GM23338 (cell line): ENCODE measurements at regions not wholly inside any gene's neighbourhood (a gene's known extent, or its start where the extent isn't known, plus 50 kb on each side); places are given as distances from the start of the nearest gene placed in this dataset.

ENCODE experiments used
- ATAC-seq: fragments of 200-7000 bp; cut with Tn5 transposase; 3 replicates; pipeline ENCODE4 v1.9.1; 2020
- DNase-seq: peaks from one replicate; pipeline ENCODE4 v3.0.0-alpha.2; 2015; ENCODE audit warnings: low spot score
- H2AFZ ChIP-seq: fragments of 200-600 bp; sonication (generic); 2 replicates; pipeline ENCODE4 v1.8.0; 2016; ENCODE audit warnings: antibody characterized with exemption, mild to moderate bottlenecking, moderate library complexity
- H3F3A ChIP-seq: fragments of 200-600 bp; sonication (generic); replicated peaks from 2 replicates; pipeline ENCODE4 v1.8.0; 2017; ENCODE audit warnings: antibody characterized with exemption, mixed run types, low read depth
- H3K27ac ChIP-seq: fragments of 200-600 bp; sonication (generic); 2 replicates; pipeline ENCODE4 v1.6.1; 2016; ENCODE audit warnings: low read depth
- H3K27me3 ChIP-seq: fragments of 200-600 bp; sonication (generic); 2 replicates; pipeline ENCODE4 v1.8.0; 2016; ENCODE audit warnings: mild to moderate bottlenecking, mixed run types, moderate library complexity; ENCODE audit not compliant: insufficient read depth
- H3K36me3 ChIP-seq: fragments of 200-600 bp; sonication (generic); 2 replicates; pipeline ENCODE4 v1.8.0; 2016; ENCODE audit warnings: mild to moderate bottlenecking; ENCODE audit not compliant: insufficient read depth
- H3K4me1 ChIP-seq: fragments of 200-600 bp; sonication (generic); 2 replicates; pipeline ENCODE4 v1.8.0; 2016; ENCODE audit warnings: mild to moderate bottlenecking, moderate library complexity; ENCODE audit not compliant: insufficient read depth
- H3K4me2 ChIP-seq: fragments of 200-600 bp; sonication (generic); 2 replicates; pipeline ENCODE4 v1.7.1; 2017; ENCODE audit warnings: mixed run types
- H3K4me3 ChIP-seq: fragments of 200-600 bp; sonication (generic); 2 replicates; pipeline ENCODE4 v1.6.1; 2016; ENCODE audit warnings: mixed run types
- H3K79me2 ChIP-seq: fragments of 200-600 bp; sonication (generic); replicated peaks from 2 replicates; pipeline ENCODE4 v1.8.0; 2017; ENCODE audit warnings: mild to moderate bottlenecking; ENCODE audit not compliant: insufficient read depth
- H3K9me2 ChIP-seq: fragments of 200-600 bp; sonication (generic); 2 replicates; pipeline ENCODE4 v1.8.0; 2017; ENCODE audit not compliant: insufficient read depth
- H4K20me1 ChIP-seq: fragments of 200-600 bp; sonication (generic); replicated peaks from 2 replicates; pipeline ENCODE4 v1.8.0; 2017; ENCODE audit warnings: mild to moderate bottlenecking; ENCODE audit not compliant: insufficient read depth
- H3K27ac Mint-ChIP-seq: 2 replicates; pipeline ENCODE4 v1.8.0; 2020; ENCODE audit warnings: inconsistent platforms, mild to moderate bottlenecking, moderate library complexity, mixed read lengths
- H3K27me3 Mint-ChIP-seq: 3 replicates; pipeline ENCODE4 v1.8.0; 2022; ENCODE audit warnings: low read depth, mild to moderate bottlenecking, moderate library complexity, mixed read lengths, inconsistent platforms; ENCODE audit not compliant: insufficient read depth, poor library complexity
- H3K36me3 Mint-ChIP-seq: 3 replicates; pipeline ENCODE4 v1.8.0; 2021; ENCODE audit warnings: low read depth, mild to moderate bottlenecking, inconsistent platforms, moderate library complexity, mixed read lengths
- H3K4me1 Mint-ChIP-seq: 3 replicates; pipeline ENCODE4 v1.8.0; 2020; ENCODE audit warnings: mild to moderate bottlenecking, inconsistent platforms, mixed read lengths
- H3K4me3 Mint-ChIP-seq: 3 replicates; pipeline ENCODE4 v1.8.0; 2021; ENCODE audit warnings: moderate library complexity, mild to moderate bottlenecking, inconsistent platforms, mixed read lengths
- H3K9me3 Mint-ChIP-seq: 3 replicates; pipeline ENCODE4 v1.8.0; 2020; ENCODE audit warnings: moderate library complexity, mild to moderate bottlenecking, inconsistent platforms, mixed read lengths
- CREB1 ChIP-seq: fragments of 250-450 bp; sonication (Bioruptor Pico); IDR thresholded peaks from 2 replicates; pipeline ENCODE4 v1.5.0; 2020; ENCODE audit warnings: low read depth, mild to moderate bottlenecking, moderate library complexity
- CTCF ChIP-seq, 2 experiments: fragments of 200-600 bp in 1 of 2; sonication (generic) in 1 of 2; conservative IDR thresholded peaks; 2 replicates each; pipeline versions ENCODE4 v1.5.1 to v1.6.1; 2016 to 2017; ENCODE audit warnings: antibody characterized with exemption in 2 of 2, low read depth in 2 of 2, mild to moderate bottlenecking in 2 of 2, moderate library complexity in 1 of 2
- ETS1 ChIP-seq: IDR thresholded peaks from 2 replicates; pipeline ENCODE4 v1.6.1; 2016; ENCODE audit warnings: antibody characterized with exemption
- EZH2phosphoT487 ChIP-seq: fragments of 200-600 bp; sonication (generic); IDR thresholded peaks from one replicate; pipeline ENCODE4 v1.8.1; 2018; ENCODE audit warnings: antibody characterized with exemption; ENCODE audit not compliant: unreplicated experiment
- JUNB ChIP-seq: IDR thresholded peaks from one replicate; pipeline ENCODE4 v1.6.1; 2016; ENCODE audit warnings: antibody characterized with exemption; ENCODE audit not compliant: unreplicated experiment
- POLR2AphosphoS5 ChIP-seq: IDR thresholded peaks from 2 replicates; pipeline ENCODE4 v1.6.1; 2016; ENCODE audit warnings: antibody characterized with exemption, low read depth
- REST ChIP-seq: IDR thresholded peaks from one replicate; pipeline ENCODE4 v1.6.1; 2018; ENCODE audit warnings: antibody characterized with exemption; ENCODE audit not compliant: unreplicated experiment
- STAT1 ChIP-seq: IDR thresholded peaks from one replicate; pipeline ENCODE4 v1.6.1; 2016; ENCODE audit warnings: antibody characterized with exemption; ENCODE audit not compliant: unreplicated experiment
- ZNF331 ChIP-seq: fragments of 250-450 bp; sonication (Bioruptor Pico); IDR thresholded peaks from 2 replicates; pipeline ENCODE4 v1.5.0; 2020; ENCODE audit warnings: low read depth, mild to moderate bottlenecking, moderate library complexity

- TF ChIP-seq ETS1 (no peak), REST (no peak)
These were observed 815.0 kb upstream of the ID2 start (continued) for GRCh38 chr2:7866825-7867224.

GRCh38 chr2:7867867-7868266 is 814.0 kb upstream of the ID2 start:
- Histone ChIP-seq H3K9me2 (peaks cover 13% of the 10 kb centered on the region), H3K79me2 (0 out of 2 replicates have a peak, but pooled peaks cover 5% of the 10 kb centered on the region), H3K4me3 (no peak overlapping the region), H3K36me3 (no peaks in the 10 kb centered on the region), H4K20me1 (no peaks in the 10 kb centered on the region), H3K27ac (no peak overlapping the region), H2AFZ (no peak overlapping the region), H3K27me3 (no peaks in the 10 kb centered on the region), H3K4me2 (no peak overlapping the region), H3F3A (peaks cover 4% of the 10 kb centered on the region; the same call in 1 of the 2 replicates), H3K4me1 (peaks cover 29% of the 10 kb centered on the region)
- DNase-seq (no peak), ATAC-seq (no peak)
- Mint-ChIP-seq H3K36me3 (peaks cover 26% of the 10 kb centered on the region), H3K27me3 (peaks cover 9% of the 10 kb centered on the region), H3K9me3 (no peaks in the 10 kb centered on the region; the same call in 2 of the 3 replicates), H3K27ac (no peak overlapping the region), H3K4me1 (peaks cover 13% of the 10 kb centered on the region), H3K4me3 (no peak overlapping the region)
- TF ChIP-seq JUNB, result no peak
- no peak for TF ChIP-seq CTCF (conservative IDR thresholded peaks at IDR 0.05; ENCODE audit: low read depth in 2 of 2)
- no peak for TF ChIP-seq EZH2phosphoT487
- TF ChIP-seq POLR2AphosphoS5, result no peak
- no peak for TF ChIP-seq REST
- TF ChIP-seq CREB1, result no peak
- no peak for TF ChIP-seq ETS1
- TF ChIP-seq ZNF331, result no peak
- TF ChIP-seq STAT1, result no peak
